Endothelial cell of umbilical vein (primary cell): ENCODE measurements at regions not wholly inside any gene's neighbourhood (a gene's known extent, or its start where the extent isn't known, plus 50 kb on each side); places are given as distances from the start of the nearest gene placed in this dataset.
"Not testable (repeated sequence)": the region's sequence is repeated elsewhere in the genome, so short reads cannot be mapped to it uniquely, and the experiment has no call there.

Experiments
- CTCF ChIP-seq, 2 donors: IDR thresholded peaks; 1 replicate in 1 of 2; 2 replicates in 1 of 2; pipeline ENCODE4 v1.5.1; 2011; ENCODE audit warnings: low read length in 2 of 2, mild to moderate bottlenecking in 2 of 2, moderate library complexity in 2 of 2, control low read depth in 1 of 2, inconsistent platforms in 1 of 2, low read depth in 1 of 2; ENCODE audit not compliant: insufficient read depth in 1 of 2; ENCODE audit errors: extremely low read depth in 1 of 2
- EZH2 ChIP-seq: IDR thresholded peaks from 2 replicates; pipeline ENCODE4 v1.6.1; 2012; ENCODE audit warnings: borderline replicate concordance, low read depth, mild to moderate bottlenecking, moderate library complexity, low read length, inconsistent platforms; ENCODE audit not compliant: severe bottlenecking
- FOS ChIP-seq: IDR thresholded peaks from 2 replicates; pipeline ENCODE4 v1.6.1; 2011; ENCODE audit warnings: mild to moderate bottlenecking, low read length, moderate library complexity, borderline replicate concordance; ENCODE audit not compliant: insufficient read depth
- GATA2 ChIP-seq: IDR thresholded peaks from 2 replicates; pipeline ENCODE4 v1.7.0; 2011; ENCODE audit warnings: low read depth, mild to moderate bottlenecking, moderate library complexity, mixed read lengths, low read length; ENCODE audit not compliant: insufficient read length, insufficient read depth
- MAX ChIP-seq: IDR thresholded peaks from 2 replicates; pipeline ENCODE4 v1.6.1; 2011; ENCODE audit not compliant: insufficient read depth, insufficient read length
- MYC ChIP-seq: IDR thresholded peaks from one replicate; pipeline ENCODE4 v1.6.1; 2011; ENCODE audit warnings: mild to moderate bottlenecking, low read depth, low read length
- POLR2A ChIP-seq: IDR thresholded peaks from 2 replicates; pipeline ENCODE4 v1.6.1; 2012; ENCODE audit warnings: low read depth, mild to moderate bottlenecking, control low read depth, low read length
- POLR2AphosphoS5 ChIP-seq: IDR thresholded peaks from 2 replicates; pipeline ENCODE4 v1.6.1; 2012; ENCODE audit warnings: low read depth, mild to moderate bottlenecking, control low read depth, low read length, moderate library complexity; ENCODE audit not compliant: insufficient read depth

GRCh38 chr4:184276346-184276745 lies 58.7 kb upstream of the ENPP6 start:
- not testable (repeated sequence) for TF ChIP-seq POLR2AphosphoS5; EZH2; CTCF (IDR thresholded peaks at IDR 0.05; ENCODE audit: extremely low read depth in 1 of 2, insufficient read depth in 1 of 2, low read depth in 1 of 2, low read length in 2 of 2); MYC; POLR2A; MAX; FOS; GATA2
